GM19395 (cell line): ENCODE measurements at regions not wholly inside any gene's neighbourhood (a gene's known extent, or its start where the extent isn't known, plus 50 kb on each side); places are given as distances from the start of the nearest gene placed in this dataset.

Experiments
- ATAC-seq: cut with Tn5 transposase; IDR thresholded peaks from one replicate; pipeline ENCODE4 v1.9.1; 2021; ENCODE audit warnings: mild to moderate bottlenecking, moderate library complexity; ENCODE audit not compliant: unreplicated experiment

DNA sequence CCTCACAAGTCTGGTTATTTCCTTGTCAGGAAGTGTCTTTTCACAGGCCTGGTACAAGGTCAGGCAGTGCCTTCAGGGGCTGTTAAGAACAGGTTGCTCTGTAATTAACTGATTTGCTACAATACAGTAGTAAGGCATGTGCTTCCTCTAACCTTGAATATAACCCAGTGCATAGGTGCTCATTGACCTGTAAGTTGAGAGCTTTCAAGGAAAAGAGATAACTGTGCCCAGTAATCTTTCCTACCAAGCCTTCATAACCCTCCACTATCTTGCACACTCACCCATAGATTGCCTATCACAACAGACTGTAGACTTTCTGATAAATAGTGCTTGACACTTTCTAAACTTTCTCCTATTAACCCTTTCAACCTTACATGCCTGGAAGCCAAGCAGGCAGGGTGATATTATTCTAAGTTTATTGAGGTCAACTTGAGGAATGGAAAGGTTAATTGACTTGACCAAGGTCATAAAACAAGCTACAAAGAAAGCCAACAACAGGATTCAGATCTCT is 148.1 kb downstream of the PPARGC1A start:
- ATAC-seq = no peak

DNA sequence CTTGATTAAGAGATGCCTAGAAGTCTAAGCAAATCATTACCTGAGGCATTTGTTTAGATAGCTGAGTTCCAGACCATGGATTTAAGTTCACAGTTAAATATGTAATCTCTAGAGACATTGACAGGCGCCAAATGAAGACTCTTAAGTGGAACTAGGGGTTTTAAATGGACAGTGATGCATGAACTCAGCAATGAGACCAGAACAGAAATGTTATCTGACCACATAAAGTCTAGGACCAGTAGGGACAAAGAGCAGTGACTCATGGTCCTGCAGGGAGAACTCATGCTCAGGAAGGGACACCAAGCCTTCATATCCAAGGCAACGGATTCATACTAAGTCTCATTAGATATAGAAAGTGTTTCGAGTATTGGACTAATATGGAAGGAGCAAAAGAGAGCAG is 152.3 kb downstream of the PPARGC1A start:
- ATAC-seq = no peak

DNA sequence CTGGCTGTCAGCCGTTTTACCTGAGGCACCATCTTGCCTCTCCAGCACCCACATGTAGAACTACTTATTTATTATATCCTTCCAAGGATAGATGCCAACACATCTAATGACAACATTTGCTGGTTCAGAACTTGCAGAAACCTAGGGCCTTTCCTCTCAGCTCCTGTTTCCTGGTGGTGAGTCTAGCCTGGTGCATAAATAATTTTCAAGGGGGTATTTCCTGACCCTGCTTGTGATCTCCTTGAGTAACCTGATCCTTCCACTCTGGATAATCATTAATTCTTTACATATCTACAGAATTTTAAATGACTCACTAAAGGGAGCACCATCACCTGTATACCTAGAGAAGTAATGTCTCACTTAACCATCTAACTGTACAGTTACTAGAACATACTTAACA is 153.4 kb downstream of the PPARGC1A start:
- no peak for ATAC-seq

DNA sequence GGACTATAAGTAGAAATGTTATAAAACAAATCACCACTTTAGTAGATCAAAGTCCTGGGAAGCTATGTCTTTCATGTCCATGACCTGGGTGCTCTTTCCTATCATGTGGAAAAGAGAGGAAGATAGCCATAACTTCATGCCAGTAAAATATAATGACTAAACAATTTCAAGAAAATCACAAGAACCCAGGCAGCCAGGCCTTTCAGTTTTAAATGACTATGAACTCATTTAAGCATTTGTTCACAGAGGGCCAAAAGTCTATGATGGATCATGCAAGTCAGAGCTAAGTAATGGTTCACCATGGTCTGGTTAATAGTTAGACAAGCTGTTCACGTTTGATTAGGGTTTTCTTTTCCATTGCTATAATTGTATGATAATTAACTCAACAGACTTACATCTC is 155.8 kb downstream of the PPARGC1A start:
- ATAC-seq = no peak

DNA sequence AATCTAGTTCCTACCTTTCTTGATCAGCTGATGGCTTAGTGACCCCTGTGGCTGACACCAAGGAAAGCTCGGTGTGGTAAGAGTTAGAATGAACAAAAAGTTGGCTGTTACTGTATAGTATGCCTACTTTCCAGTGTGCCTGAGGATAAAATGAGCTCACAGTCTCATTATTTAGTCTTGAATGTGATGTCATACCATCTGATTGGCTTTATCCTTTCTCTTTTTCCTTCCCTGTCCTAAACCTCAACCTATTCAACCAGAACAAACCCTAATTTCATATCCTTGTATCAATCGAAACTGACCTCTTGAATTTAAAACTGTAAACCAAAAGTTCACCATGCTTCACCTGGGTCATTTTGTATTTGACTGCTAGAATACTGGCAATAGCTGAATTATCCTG is 156.4 kb downstream of the PPARGC1A start:
- ATAC-seq = no peak

DNA sequence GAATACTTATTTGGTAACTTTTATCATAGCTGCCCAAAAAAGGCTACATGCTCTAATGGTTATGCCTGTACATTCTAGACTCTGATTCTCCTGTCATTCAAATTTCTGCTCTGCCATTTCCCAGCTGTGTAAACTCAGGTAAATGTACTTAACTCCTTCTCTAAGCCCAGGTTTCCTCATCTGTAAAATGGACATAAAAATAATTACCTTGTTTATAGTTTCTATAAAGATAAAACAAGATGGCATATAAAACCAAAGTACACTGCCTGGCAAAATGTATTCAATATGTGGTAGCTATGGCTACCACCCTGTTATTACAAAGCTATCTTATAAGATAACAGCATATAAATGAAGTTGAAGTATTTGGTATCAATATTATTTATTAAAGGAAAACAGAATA is 158.8 kb downstream of the PPARGC1A start:
- no peak for ATAC-seq

DNA sequence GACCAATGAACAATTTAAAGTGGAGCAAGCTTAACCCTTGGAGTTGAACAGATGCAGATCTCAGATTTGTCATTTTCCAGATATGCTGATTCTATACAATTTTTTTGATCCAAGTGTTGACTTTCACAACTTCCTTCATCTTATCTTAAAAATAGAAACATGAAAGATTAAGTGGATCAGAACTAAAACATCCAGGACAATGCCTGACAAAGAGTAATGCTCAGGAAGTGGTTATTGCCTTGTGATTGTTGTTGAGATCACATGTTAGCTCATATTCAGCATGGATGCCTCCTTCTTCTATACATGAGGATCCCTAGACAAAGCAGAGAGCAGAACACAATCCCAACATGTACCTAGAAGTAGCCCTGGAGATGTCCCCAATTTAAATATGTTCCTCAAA is 160.9 kb downstream of the PPARGC1A start:
- ATAC-seq = no peak

DNA sequence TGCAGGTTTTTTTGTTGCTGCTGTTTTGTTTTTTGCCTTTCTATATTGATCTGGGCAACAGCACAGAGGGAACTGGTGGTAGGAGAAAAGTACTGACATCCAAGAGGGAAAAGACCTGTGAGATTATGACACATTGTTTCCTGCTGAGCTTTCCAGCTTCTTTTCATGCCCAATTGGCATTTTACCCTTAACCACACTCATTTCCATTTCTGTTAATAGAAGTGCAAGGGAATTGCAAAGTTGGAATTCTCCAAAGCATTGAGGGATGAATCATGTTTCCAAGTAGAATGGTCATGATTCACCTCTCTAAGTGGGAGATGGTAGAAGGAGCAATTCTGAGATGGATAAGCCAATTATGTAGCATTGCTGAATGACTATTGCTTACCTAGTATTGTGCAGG is 161.5 kb downstream of the PPARGC1A start:
- ATAC-seq = no peak

DNA sequence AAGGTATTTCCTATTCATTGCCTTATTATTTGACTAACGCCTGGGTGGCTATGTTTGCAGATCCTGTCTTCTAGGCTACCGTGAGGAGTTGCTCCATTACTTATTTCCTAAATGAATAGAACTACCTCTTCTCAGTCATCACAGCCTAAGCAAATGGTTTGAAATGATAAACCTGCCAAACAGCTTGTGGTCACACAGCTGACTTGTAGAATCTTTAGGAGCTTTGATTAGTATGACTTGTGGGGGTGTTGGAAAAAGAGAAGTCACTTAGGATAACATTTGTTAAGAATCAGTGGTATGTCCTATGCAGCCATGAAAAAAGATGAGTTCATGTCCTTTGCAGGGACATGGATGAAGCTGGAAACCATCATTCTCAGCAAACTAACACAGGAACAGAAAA is 169.3 kb downstream of the PPARGC1A start:
- no peak for ATAC-seq

DNA sequence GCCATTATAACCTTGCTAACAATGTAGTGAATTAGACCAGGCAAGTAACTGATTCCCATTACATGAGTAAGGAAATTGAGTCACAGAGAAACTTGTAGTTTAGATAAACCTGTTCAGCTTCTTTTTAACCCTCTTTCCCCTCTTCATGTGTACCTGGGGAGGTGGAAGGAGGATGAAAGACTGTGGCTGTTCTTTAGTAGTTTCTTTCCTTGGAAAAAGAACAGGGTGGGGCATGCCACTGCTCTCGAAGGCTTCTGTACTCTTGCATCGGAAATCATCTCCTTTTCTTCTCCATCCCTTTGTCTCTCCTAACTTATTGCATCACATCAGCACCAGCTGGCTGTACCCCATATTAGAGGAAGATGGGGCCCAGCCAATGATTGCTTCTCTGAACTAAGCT is 171.4 kb downstream of the PPARGC1A start:
- no peak for ATAC-seq

DNA sequence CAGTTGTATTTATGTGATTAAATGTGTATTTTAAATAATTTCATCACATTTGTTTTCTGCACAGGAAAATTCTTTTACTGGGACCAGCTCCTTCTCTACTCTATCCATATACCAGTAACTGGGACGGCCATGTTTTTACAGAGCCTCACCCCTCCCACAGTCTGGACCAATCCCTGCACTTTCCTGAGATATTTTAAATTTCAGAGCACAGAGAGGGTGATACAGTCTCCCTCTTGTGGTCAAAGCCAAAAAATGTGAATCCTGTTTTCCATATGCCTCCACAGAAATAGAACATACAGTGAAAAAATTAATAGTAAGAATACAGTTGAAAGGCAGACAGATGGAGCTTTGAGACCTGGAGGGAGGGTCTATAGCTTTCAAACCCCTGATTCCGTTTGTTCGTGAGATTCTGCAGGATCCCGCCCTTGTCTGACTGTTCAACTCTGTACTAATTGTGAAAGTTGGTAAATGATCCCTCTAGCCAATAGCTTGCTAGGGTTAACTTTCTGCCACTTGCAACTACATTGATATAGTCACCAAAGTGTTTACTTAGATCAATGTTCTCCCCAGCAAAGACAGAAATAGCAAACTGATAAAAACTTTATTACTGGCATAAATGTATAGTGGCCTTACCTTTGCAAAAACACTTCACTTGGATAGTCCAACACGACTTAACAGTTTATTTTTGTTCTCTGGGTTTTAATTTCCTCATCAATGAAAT is 172.2 kb downstream of the PPARGC1A start:
- ATAC-seq = no peak

DNA sequence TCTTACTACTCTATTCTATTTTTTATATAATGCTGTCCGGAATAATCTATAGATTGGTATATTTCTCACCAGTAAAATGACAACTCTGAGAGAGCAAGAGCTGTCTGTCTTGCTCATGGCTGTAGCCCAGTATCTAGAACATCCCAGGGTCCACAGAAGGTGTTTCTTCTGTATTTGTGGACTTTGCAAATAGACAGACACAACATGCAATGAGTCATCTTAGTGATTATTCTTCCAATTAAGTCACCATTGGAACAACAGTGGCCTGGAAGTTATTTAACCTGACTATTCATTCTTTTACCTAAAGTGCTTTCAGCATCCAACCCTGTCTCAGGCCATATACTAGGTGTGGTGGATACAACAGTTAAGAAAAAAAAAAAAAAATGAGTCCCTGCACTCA is 179.5 kb downstream of the PPARGC1A start:
- no peak for ATAC-seq

DNA sequence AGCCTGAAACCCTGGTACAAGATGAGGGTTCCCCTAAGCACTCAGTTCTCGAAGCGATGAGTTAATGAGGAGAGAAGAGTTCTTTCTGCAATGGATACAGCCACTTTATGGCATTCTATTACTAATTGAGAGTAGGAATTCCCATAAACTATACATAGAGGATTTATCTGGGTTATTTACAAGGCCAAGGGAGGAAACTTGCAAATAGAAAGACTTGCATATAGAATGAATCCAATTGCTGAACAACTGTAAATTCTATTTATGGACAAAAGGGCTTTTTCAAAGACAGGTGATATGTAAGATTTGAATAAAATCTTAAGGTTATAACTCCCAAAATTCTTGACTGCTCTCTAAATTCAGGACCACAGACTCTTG is 182.2 kb downstream of the PPARGC1A start:
- no peak for ATAC-seq

DNA sequence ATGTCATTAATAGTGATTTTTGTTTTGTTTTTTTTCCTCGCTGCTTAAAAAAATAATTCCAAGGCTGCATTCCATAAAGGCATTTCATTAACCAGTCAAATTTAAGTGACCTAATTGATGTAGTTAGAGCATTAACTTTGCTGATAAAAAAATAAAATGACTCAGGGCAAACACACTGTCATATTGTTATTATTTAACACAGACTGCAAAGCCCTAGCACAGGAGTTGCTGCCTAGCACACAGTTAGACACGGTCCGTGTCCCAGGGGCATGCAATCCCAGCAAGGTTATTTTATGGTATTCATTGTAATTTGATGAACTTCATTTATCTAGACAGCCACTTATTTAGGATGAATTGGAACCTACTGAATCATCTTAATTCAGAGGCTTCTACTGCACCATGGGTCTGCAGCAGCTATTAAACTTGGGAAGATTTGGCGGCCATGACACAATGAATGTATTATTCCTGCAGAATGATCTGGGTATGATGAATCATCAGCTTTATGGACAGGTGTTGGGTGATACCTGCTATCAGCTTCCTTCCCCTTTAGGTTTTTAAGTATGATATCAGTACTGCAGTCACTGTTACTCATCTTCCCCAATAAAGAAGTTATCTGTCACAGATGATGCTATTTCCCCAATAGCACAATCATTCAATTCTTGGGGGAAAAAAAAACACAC is 182.7 kb downstream of the PPARGC1A start:
- no peak for ATAC-seq

DNA sequence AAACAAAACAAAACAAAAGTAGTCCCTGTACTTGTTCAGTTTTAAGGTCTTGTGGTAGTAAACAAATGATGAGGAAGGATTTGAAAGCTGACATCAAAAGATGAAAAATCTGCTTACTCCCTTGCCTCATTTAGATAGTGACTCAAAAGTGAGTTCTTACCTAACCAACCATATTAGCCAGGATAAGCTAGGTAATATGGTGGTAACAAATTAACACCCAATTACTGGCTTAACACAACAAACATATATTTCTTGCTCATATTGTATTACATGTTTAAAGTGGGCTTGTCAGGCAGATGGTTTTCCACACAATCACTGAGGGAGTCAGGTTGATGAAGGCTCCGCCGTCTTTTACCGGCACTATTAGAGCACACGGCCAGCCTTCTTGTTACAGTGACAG is 189.7 kb downstream of the PPARGC1A start:
- no peak for ATAC-seq

DNA sequence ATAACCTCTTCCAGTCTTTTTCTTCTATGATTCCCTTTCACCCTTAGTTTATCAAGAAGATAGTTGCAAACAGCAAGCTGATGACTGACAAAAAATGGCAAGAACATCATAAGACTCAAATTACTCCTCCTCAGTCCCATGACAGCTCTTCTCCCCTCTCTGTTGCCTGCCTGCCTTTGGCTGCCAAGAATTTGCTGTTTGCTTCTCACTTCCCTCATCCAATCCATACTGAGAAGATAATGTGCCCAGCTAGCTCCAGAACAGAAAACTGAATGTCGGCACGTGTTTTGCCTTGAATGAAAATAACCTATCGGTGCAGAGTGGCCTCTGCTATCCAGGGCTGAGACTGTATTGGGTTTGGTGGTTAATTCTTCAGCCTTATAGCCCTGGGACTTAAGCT is 192.1 kb downstream of the PPARGC1A start:
- no peak for ATAC-seq

DNA sequence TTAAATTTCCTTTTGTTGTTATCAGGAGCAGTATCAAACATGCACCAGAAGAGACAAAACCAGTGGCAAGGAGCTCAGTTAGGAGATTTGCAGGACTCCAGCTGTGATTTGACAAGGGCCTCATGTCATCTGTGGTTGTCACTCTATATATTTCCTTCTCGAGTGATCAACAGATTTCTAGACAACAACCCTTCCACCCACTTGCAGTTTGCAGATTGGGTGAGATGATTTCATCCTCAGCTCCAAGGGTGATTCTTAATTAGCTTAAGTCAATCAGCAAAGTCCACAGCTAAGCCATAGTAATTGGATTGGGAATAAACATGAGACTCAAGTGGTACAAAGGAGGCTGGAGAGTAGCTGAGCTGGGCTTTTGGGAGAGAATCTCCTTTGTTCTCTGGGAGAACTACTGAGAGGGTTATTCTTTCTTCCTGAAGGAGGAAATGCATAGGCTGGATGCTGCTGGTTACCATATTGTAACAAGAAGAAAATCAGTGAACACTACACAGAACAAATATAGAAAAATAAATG is 192.8 kb downstream of the PPARGC1A start:
- ATAC-seq = no peak

DNA sequence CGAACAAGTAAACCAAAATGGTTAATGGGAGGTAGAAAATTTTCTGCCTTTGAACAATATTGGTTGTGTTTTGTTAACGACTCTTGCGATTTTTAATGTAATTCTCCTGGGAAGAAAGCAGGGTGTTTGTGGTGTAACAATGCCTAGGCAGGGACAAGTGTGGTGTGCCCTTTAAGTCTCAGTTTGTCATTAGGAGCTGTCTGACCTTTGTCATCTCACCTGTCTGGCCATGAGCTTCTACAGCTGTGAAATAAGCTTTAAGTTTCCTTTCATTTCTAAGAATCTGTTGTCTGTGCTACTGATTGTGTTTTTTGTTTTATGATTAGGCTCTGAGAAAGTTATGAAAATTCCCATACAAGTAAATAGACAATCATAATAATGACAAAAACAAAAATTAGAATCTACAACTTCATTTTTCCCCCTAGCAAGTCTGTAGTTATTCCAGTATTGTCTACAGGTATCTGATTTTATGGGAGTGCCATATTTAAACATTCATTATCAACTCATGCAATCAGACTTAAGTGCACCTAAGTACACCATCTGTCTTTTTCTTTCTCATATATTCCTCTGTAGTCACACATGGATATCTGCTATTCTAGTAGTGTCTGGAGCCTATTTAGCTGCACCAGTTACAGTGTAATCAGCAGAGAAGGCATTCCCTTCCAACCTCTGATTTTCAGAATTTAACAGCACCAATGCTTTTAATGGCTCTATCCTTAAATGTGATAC is 203.5 kb downstream of the PPARGC1A start:
- no peak for ATAC-seq

DNA sequence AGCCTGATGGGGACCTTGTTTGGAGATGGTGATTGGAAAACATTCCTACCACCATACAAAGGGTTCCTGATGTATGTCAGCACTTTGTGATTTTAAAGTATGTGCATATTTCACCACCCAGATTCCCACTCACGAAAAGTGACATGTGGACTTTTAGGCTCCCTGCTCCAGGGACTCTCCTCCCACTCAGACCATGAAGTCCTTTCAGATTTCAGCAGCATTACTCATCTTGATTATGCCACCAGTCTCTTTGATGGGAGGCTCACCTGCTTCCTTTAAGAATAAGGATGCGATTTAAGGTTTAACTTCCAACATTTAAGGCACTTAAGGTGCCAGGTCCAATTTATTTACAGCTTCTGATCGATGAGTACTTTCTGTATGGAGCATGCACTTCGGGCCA is 204.4 kb downstream of the PPARGC1A start:
- no peak for ATAC-seq

DNA sequence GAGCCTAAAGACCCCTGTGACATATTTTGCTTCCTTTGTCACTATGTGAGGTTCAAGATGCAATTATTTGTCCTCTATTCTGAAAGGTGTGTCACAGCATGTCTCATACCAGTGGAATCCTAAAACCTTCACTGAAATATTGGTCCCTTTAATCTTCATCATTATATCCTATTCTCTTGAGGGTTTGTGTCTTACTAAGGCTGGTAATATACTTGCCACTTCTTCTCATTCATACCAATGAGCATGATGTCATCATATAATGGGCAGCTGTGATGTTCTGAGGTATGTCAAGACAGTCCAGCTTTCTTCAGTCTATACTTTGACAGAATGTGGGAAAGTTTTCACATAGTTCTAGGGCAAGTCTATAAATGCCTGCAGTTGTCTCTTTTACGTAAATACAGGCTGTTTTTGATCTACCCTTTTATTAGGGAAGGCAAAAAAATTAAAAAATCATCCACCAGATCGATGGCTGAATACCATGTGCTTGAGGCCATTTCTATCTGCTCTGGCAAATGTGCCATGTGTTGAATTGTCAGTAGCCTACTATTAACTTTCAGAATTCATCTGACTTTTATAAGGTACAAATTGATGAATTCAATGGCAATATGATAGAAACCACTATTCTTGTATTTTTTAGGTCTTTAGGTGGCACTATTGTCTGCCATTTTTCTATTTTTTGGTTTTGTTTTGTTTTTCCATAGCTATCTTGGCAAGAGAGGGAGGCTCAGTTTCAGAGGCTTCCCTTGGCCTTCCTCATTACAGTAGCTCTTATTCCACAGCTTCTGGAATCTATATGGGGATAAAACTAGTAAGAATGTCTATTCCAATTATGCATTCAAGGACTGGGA is 209.0 kb downstream of the PPARGC1A start:
- no peak for ATAC-seq

DNA sequence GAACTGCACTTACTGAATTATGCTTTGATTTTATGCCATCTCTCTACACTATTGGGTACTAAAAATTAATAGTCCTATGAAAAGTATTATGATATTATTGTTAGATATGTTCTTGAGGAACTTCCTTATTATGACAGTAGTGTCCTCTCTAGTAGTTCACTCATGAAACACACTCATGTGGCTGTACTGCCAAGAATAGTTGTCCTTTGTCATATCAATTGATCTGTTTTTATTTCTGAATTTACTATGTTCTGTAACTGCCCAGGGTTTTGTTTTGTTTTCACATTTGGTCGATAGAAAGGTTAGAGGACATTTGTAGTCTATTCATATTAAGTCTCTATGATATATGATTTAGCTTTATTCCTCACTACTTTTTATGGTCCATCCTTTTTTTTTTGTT is 215.2 kb downstream of the PPARGC1A start:
- ATAC-seq = no peak
